ENCODE measurements at regions not wholly inside any gene's neighbourhood (a gene's known extent, or its start where the extent isn't known, plus 50 kb on each side); places are given as distances from the start of the nearest gene placed in this dataset.

DNA sequence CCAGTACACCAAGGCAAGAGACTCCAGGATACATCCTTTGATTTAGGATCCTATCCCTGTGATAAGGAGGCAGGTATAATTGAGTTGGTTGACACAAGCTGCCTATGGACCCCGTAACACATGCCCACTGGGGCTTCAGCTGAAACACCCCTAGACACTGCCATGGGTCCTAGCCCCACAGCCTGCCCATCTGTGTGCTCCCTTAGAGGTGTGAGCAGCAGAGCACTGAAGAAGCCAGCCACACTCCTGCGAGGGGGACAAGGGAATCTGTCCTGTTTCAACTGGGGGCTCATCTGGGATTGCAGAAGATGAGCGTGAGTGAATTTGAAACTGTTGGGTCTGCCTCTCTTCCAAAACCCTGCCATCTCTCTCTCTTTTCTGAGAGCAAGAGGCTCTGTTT is 385.9 kb upstream of the SLITRK6 start:
- TF ChIP-seq, protein P1, sequence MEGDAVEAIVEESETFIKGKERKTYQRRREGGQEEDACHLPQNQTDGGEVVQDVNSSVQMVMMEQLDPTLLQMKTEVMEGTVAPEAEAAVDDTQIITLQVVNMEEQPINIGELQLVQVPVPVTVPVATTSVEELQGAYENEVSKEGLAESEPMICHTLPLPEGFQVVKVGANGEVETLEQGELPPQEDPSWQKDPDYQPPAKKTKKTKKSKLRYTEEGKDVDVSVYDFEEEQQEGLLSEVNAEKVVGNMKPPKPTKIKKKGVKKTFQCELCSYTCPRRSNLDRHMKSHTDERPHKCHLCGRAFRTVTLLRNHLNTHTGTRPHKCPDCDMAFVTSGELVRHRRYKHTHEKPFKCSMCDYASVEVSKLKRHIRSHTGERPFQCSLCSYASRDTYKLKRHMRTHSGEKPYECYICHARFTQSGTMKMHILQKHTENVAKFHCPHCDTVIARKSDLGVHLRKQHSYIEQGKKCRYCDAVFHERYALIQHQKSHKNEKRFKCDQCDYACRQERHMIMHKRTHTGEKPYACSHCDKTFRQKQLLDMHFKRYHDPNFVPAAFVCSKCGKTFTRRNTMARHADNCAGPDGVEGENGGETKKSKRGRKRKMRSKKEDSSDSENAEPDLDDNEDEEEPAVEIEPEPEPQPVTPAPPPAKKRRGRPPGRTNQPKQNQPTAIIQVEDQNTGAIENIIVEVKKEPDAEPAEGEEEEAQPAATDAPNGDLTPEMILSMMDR (IDR thresholded peaks at IDR 0.05; ENCODE audit: low read depth, low read length), result no peak
- TF ChIP-seq POLR2A (IDR thresholded peaks at IDR 0.05; ENCODE audit: extremely low read depth, insufficient read length), result no peak
- TF ChIP-seq, protein P2, sequence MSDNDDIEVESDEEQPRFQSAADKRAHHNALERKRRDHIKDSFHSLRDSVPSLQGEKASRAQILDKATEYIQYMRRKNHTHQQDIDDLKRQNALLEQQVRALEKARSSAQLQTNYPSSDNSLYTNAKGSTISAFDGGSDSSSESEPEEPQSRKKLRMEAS (IDR thresholded peaks at IDR 0.05; ENCODE audit: low read depth, low read length), result no peak

Data from NB4 (cell line).